Prostate gland (tissue), 2 donors: ENCODE measurements at regions not wholly inside any gene's neighbourhood (a gene's known extent, or its start where the extent isn't known, plus 50 kb on each side); places are given as distances from the start of the nearest gene placed in this dataset.

Experiments
- CTCF ChIP-seq, 4 experiments: fragments of 200-600 bp in 2 of 4; fragments of 450-650 bp in 2 of 4; sonication (generic) in 2 of 4; IDR thresholded peaks; 1 replicate in 3 of 4; 2 replicates in 1 of 4; pipeline ENCODE4 v1.5.1; 2016 to 2019; ENCODE audit warnings: antibody characterized with exemption in 4 of 4, mild to moderate bottlenecking in 2 of 4, moderate library complexity in 2 of 4
- POLR2A ChIP-seq: fragments of 450-650 bp; IDR thresholded peaks from one replicate; pipeline ENCODE4 v1.6.1; 2016; ENCODE audit warnings: antibody characterized with exemption, mild to moderate bottlenecking

GRCh38 chr16:65697521-65697920 is 575.7 kb upstream of the CDH11 start:
- no peak for TF ChIP-seq CTCF (IDR thresholded peaks at IDR 0.05)
- TF ChIP-seq POLR2A: no peak
